HT-29 (cell line): ENCODE measurements at regions not wholly inside any gene's neighbourhood (a gene's known extent, or its start where the extent isn't known, plus 50 kb on each side); places are given as distances from the start of the nearest gene placed in this dataset.
A peak's percentile ranks its signal among the peaks of the same experiment; 100 is the strongest.

Source experiments
- DNase-seq: peaks from one replicate; pipeline ENCODE4 v3.0.0-alpha.2; 2015; ENCODE audit warnings: low spot score

DNA sequence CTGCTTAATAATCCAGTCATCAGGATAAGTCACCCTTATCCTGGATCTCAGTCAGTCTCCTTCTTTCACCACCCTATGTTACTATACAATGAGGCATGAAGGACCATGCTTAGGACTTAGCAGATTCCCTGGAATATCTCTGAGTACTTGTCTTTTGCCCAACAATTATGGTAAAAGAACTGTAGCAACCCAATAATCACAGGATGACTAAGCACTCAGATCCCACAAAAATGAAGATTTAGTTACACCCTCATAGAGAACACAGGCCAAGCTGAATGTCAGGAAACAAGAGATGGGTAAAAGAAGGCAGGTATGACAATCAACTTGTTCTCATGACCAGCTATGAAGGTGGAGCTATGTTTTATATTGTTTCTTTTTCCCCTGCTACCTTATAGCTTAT, 91.4 kb downstream of the EDN1 start:
- DNase-seq = no peak

DNA sequence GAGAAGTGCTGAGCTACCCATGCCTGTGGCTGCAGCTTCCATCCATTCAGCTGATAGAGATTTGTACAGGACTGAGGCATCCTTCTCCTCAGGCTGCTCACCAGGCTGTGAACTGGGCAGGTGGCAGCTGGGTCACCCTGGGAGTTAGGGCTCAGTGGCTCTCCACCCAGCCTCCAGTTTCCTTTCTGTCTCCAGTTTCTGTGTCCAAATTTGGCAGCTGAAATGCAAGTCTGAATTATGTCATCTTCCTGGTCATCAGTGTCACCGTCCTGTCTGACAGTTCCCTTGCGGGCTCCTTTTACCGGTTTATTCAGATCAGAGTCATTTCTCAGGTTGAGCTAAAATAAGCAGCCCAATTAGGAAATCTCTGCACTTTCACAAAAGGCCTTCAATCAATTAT, 93.3 kb downstream of the EDN1 start:
- no peak for DNase-seq

DNA sequence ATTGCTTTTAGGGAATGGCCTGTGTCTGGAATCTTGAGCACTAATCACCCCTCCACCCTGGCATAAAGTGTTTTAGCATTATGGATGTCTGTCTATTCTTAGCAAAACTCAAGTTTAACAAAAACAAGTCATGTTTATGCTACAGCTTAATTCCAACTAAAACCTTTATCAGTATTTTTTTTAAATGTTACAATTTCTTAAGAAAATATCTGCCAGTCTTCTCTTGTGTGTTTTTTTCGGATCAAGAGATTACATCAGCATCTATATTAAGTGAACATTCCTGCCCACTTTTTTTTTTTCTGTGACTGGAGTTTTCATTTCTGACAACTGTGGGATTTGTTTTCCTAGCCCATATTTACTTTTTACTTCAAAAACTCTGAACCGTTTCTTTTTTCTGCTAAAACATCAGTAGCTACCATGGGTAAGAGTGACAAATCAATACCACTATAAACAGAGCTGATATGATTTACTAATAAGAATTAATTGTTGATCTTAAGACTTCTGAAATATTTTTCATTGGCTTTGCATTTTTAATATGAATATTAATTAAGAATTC, 94.3 kb downstream of the EDN1 start:
- DNase-seq = no peak

DNA sequence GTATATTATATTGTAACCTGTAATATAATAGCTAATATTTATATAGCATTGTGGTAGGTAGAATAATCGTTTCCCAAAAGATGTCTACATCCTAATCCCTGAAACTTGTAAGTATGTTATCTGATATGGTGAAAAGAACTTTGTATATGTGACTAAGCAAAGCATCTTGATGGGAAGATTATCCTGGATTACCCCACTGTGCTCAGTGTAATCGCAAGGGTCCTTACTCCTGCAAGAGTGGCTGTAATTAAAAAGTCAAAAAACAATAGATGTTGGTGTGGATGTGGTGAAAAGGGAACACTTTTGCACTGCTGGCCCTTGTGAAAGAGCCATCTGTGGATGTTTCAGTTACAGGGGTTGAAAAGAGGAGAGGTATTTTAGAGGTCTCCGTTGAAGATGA, 95.2 kb downstream of the EDN1 start:
- no peak for DNase-seq

DNA sequence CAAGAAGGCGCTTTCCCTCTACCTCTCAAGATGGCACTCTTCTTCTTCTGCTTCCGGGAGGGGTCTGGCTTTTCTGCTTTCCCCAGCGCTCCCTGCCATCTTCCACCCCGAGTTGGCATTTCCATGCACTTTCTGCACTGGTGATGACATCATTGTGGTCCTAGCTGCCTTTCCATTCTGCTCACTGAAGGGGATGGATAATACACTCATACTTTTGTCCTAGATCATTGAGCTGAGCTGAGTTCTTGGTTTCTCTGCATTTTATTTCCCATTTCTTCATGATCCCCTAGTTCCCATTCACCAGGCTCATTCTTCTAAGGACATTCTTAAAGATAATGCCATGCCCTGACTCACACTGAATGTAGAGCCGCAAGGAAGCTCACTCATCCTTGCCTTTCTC, 96.7 kb downstream of the EDN1 start:
- DNase-seq = no peak

DNA sequence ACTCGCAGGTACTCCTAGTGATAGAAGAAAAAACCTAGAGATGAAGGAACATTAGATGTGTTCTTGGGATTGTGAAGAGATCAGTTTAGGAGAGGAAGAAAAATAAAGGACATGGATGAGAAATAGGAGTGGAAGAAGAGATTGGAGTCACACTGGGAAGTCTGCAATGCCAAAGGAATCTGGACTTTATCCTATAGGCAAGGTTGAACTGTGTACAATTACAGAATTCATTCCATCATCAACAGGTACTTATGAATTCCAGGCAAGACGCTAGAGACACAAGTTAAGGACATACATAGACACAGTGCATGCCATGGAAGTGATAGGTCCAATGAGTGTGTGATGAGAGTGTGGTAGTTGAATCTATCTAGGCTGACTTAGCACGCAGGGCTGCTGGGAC, 101.3 kb downstream of the EDN1 start:
- DNase-seq = no peak

DNA sequence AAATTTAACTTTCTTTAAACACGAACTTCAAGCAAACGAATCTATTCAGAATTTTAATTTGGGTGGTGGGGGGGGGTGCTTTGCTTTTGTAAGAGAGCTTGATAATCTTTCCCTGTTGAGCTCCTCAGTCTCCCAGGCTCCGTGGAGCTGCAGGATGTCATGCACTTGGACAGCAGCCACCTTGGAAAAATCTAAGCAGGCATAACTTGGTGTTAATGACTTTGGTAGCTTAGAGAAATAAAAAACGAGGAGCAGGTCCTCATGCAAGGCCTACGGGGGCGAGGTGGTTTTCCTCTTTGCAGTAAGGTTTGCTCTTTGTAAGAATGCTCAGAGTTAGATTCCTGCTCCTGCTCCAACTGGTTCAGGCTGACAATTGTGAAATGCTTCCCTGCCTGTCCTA, 102.3 kb downstream of the EDN1 start:
- no peak for DNase-seq

DNA sequence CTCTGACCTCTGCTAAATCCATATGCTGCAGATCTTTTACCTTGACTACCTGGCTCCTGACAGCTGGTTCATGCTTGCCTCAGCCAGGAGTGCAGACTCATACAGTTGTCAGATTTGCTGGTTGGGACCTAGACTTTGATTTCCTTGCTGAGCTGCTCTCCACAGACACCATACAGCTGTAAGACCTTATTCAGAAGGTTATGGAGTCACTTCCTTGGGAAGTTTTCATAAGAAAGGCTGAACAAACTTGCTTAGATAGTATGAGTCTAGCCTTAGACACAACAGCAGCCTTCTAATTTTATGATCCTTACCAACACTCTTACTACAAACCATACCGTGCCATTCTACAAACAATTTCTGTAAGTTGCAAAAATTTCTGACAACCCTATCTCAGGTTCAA, 102.9 kb downstream of the EDN1 start:
- DNase-seq = no peak

DNA sequence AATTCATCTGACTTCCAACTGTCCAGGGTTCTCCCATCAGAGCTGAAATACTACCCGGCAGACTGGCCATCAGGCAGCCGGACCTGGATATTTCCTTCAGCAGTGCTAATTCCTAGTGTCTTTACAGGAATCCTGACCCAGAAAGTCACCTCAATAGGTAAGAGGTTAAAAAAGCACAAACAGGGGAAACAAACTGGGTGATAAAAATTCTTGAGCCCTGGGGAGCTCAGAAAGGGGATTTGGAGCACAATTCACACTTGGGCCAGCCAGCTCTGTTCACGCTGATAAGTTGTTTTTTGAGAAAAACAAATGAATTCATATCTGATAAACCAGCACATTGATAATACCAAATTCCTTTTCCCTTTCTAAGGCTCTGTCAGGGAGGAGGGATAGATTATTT, 104.0 kb downstream of the EDN1 start:
- DNase-seq = no peak

DNA sequence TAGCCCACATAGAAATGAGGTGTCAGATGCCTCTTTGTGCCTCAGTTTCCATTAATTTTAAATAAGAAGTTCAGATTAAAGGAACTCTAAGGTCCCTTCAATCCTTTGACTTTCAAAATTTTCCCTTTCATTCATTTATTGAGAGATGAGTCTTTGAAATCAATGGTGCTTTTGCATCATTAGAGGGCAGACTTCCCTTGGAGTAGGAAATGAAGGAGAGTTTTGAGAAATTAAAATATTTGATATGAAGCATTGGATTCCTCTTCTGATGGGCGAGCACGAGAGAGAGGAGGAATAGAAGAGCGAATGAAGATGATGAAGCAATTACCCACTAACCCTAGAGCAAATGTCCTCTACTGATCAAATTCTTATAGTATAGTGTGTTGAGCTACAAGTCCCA, 105.7 kb downstream of the EDN1 start:
- no peak for DNase-seq

DNA sequence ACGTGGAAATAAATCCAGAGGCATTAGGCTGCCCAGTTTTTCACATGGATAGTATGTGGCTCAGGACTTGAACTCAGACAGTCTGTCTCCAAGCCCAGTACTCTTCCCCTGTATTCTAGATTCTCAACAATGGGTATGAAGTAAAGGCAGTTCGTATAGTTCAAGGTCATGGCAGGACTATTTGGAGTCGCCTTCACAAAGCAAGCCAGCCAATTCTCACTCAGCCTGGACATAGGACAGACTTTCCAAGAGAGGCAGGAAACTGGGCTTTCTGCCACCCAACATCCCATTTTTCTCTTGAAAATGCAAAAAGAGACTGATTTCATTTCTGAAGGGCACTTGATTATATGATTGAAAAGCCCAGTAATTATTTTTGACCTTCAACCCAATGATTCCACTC, 111.0 kb downstream of the EDN1 start:
- DNase-seq = no peak

DNA sequence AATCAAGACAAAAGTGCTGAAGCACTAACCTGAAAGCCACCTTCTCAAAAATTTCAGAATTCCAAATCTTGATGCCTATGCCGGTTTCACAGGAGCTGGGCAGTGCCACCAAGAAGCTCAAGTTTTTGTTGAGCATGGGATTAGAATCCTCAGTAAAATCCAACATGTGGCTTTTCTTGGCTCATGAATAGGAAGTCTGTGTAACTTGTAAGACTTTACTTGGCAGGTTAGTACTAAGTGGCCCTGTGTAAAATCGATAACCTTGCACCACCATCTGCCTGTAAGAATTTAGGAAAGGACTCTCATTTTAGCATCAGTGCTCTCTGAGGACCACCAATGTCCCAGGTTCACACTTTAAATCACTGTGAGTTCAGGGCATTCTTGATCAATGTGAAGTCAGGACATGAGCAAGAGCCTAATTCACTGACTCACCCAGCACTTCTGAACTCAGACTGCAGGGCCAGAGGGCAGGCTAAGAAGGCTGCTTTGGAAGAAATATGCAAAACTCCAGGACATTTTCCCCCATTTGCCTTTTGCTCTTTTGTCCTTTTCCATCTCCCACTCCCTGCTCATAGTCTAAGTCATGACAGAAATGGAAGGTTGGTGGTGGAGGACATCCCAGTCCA, 113.2 kb downstream of the EDN1 start:
- no peak for DNase-seq

DNA sequence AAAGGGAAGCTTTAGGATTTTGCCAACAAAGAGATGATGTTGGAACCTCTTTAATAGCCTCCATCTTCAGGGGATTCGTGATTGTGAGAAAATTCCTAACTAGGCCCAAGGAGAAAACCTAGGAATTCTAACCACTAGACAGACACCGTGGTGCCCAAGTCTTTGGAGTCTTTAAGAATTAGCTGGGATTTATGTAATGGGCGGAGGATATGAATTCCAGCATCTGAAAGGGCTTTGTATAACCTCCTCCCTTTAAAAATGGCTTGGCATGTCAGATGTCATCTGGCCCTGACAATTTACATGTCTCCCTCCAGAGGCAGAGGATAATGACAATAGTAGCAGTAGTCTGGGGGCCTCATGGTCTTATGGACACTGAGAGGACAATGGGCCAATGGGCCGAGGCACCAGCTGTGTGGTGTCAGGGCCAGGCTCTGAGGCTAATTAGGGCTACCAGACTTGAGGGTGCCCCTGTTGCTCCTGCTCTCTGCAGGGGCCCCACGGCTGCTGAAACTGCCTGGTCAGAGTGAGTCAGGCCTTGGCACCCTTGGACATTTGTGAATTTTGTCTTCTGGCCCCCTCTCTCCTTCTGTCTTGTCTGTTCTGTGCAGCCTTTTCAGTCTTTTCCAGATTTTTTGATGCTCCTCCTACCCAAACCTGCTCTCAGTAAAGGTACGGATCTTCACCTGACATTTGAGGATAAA, 113.9 kb downstream of the EDN1 start:
- no peak for DNase-seq

DNA sequence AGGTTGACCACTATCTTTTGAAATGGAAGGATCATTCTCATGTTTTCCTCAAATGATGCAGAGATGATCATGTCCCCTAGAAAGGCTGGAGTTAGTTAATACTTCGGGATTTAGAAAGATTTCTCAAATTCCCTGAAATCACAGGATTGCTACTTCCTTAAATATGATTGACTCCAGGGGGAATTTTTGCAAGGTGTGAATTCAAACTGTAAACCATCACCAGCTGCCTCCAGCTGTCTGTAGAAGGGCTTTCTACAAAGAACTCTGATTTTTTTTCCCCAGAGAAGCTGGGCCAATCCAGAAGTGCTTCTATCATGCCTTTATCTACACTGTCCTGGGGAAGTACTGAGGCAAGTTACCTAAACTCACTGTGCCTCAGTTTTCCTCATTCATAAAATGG, 114.5 kb downstream of the EDN1 start:
- DNase-seq = no peak

DNA sequence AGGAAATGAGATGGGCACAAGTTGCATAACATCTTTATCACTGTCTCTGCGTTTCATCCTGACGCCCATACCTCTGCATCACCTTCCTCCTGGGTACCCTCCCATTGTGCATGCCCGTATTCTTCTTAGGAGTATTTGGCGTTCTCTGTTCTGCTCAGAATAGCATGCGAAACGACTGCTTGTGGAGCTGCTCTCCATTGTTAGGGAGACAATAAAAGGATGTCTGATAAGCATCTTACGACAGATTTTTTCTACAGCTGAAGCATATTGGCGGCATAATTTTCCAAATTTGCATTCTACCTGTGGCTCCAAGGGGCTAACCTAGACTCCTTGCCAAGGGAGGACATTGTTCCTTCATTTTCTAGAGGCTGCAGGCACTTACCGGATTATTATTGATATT, 118.6 kb downstream of the EDN1 start:
- no peak for DNase-seq

DNA sequence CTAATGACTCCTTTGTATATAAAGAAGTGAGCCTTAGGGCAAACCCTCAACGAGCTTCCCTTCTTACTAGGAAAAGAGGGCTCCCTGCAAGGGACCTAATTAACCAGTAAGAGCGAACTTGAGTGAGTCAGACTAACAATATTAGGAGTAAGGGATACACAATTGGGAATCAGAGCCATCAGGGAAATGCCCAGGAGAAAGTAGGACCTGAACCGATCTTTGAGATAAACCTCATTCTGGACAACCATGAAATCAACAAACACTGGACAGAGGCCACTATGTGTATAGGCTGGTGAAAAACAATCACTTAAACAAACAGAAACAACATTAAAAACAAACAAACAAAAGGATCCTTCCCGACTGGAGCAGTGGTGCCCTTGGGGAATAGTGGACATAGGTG, 120.8 kb downstream of the EDN1 start:
- DNase-seq = no peak

DNA sequence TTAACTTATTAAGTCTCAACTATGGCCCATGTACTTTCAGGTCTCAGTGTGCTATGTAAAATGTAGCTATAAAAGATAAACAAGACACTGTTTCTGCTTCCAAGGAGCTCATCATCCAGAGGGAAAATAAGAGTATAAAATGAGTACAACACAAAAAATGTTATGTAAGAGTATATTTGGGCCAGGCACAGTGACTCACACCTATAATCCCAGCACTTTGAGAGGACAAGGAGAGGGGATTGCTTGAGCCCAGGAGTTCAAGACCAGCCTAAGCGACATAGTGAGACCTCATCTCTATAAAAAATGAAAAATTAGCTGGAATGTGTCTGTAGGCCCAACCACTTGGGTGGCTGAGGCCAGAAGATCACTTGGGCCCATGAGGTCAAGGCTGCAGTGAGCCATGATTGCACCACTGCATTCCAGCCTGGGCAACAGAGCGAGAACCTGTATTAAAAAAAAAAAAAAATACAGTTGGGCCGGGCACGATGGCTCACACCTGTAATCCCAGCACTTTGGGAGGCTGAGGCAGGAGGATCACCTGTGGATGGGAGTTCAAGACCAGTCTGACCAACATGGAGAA, 124.0 kb downstream of the EDN1 start:
- DNase-seq = no peak

DNA sequence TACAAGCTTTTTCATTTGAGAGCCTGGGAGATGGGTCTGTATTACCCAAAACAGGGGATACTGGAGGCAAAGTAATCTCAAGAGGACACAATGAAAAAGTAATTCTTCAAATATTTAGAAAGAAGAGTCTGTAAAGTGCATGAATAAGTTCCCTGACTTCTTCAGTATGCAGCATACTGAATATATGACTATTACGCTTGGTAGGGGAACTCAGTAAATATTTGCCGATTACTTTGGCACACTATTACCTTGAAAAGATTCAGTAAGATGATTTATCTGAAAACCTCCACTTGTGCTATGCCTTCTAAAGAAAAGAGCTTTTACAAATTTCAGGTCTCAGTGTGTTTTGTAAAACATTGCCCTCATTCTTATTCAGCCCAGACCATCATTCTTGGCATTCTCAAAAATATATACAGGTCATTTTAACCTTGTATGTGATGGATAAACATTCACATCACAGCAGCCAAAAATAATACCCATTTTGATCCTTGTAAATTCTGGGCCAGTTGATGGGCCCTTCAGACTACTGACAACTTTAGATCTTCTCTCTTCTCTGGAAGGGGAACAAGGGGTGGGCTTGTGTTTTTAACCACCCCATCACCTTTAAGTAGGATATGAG, 125.9 kb downstream of the EDN1 start:
- DNase-seq = no peak

DNA sequence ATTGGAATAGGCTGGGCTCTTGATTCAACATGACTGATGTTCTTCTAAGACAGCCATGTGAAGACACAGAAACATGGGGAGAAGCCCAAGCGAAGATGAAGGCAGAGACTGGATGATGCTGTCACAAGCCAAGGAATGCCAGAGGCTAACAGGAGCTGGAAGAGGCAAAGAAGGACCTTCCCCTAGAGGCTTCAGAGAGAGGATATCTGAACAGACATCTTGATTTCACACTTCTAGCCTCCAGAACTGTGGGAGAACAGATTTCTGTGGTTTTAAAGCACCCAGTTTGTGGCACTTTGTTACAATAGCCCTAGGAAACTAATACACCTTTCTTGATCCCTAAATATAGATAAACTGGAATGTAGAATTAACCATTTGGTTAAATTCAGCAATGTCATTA, 127.0 kb downstream of the EDN1 start:
- DNase-seq = no peak

DNA sequence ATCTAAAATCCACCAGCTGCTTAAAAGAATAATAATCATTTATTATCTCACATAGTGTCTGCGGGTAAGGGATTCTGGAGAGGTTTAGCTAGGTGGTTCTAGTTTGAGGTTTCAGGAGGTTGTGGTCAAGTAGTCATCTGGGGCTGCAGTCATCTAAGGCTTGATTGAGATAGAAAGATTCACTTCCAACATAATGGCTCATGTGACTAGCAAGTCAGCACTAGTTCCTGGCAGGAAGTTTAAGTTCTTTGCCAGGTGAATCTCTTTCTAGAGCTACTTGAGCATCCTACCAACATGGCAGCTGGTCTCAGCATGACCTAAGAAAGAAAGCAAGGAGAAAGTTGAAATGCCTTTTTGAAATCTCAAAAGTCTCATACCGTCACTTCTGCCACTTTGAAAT, 128.8 kb downstream of the EDN1 start:
- no peak for DNase-seq

DNA sequence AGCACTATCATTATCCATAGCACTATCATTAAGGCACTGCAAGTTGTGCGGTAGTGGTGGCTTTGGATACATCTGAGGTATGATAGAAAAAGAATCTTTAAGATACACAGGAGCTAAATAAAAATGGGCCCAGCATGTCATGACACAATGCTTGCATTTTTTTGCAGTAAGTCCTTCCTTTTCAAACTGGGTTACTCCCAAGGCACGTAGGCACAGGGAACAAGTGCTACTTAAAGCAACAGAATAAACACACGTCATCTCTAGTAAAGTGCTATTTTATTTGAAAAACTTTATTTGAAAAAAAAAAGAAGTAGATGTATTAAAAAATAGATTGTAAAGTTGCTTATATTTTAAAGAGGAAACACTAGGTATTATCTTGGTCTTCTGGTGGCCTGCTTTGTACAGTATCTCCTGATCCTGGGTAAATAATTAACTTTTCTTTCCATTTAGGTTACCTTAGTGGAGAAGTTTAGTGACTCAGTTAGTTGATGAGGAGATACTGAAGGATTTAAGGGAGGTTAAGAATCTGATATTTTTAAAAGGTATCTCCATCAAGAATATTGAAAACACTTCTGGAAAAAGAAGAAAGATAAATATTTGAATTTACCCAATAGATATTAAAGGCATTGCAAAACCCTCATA, 129.6 kb downstream of the EDN1 start:
- DNase-seq = peak; percentile 33

DNA sequence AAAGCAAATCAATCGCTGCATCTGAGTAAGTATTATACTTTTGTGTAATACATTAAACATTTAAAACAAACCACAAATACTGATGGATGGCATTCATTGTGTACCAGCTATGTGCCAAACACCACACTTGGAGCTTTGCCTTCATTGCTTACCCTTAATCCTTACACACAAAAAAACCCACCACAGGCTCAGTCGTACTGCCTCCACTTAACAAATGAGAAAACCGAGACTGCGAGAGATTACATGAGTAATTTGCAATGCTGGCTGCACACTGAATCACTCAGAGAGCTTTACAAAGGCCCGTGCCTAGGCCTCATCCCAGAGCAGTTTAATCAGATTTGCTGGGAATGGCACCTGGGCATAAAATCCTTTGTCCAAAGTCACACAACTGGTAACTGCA, 130.5 kb downstream of the EDN1 start:
- DNase-seq = no peak
